ENCODE measurements at regions not wholly inside any gene's neighbourhood (a gene's known extent, or its start where the extent isn't known, plus 50 kb on each side); places are given as distances from the start of the nearest gene placed in this dataset.
A peak's percentile ranks its signal among the peaks of the same experiment; 100 is the strongest.

DNA sequence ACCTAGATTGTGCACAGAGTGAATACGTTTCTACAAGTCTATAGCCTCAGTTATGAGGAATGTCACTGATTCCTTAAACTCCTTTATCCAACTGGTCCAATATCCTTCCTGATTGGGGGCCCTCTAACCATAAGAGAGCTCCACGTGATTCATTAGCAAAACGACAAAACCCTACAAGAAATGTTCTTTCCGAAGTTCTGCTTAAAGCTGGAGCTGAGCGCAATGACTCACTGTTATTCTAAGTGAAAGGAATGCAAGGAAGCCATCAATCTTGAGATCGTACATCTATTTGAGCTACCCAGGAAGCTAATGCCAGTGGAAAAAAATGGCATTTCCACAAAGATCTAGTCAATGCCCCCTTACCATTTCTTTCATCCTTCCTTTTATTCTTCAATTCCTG lies 354.9 kb upstream of the CDH20 start:
- DNase-seq (ENCODE audit: low read depth): no peak

DNA sequence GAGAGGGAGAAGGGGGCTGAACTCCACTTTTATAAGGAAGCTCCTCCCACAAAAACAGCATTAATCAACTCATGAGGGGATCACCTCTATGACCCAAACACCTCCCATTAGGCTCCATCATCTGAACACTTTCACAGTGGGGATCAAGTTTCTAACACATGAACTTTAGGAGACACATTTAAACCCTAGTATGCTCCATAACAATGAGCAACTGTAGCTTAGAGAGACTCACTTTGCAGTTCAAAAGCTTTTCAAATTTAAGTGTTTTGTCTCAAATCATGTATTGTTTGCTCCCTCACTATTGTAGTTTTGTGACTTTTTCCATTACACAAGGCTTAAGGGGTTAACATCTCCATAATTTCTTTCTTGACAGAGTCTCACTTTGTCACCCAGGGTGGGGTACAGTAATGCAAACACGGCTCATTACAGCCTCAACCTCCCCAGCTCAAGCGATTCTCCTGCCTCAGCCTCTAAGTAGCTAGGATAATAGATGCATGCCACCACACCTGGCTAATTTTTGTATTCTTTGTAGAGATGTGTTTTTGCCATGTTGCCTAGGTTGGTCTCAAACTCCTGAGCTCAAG lies 352.7 kb upstream of the CDH20 start:
- no peak for DNase-seq (ENCODE audit: low read depth)

DNA sequence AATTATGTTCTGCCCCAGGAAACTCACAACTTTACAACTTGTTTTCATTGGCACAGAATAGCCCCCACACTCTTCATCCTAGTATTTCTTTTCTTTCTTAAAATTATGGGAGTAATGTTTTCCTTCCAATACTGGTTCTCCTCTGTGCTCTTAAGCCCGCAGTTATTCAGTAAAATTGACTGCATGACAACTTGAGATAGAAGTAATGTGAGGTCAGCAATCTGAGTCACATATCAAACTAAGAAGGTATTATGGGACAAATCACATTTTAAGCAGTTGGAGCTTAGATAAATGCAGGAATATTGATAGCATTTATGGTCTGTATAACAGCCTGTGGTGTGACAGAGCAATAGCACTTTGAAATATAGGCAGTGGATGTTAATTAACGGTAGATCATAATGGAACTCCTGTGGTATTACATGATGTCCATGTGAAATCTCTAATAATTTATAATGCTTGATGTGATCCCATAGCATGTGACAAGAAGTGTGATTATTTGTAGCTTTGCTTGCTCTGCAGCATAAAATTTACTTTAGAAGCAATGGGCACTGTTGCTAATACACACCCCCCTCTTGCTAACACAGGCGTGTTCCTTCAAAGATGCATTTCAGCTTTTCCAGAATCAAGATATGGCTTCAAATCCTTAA lies 351.4 kb upstream of the CDH20 start:
- no peak for DNase-seq (ENCODE audit: low read depth)

DNA sequence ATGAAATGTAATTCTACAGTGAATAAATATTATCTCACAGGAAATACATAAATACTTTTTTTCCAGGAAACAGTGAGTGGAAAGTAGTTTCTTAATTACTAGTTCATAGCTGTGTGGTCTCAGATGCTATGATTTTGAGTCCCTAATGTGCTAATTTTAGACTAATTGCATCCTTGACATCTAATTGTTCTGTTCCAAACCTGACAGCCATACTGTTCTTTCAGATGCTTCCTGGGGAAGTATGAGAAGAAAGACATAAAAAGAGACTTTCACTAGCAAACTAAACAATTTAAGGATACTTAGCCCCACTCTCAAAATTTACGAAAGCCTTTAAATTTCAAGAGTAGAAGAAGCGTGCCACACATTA lies 350.9 kb upstream of the CDH20 start:
- DNase-seq (ENCODE audit: low read depth): no peak

DNA sequence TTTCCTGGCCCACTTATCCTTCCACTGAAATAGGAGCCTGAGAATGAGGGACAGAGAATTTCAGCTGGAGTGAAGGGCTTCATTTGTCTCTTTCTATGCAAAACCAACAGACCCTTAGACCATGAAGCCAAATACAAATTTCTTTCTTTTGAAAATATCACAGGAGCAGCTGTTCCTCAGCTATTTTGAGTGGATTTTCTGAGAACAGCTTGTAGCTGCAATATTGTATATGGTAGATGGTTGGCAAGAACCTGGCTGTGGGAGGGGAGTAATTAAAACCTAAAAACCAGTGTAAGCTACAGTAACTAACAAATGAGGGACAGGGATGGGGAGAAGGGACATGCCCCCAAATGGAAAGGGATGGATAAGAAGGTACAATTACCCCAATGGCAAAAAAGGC lies 350.3 kb upstream of the CDH20 start:
- no peak for DNase-seq (ENCODE audit: low read depth)

DNA sequence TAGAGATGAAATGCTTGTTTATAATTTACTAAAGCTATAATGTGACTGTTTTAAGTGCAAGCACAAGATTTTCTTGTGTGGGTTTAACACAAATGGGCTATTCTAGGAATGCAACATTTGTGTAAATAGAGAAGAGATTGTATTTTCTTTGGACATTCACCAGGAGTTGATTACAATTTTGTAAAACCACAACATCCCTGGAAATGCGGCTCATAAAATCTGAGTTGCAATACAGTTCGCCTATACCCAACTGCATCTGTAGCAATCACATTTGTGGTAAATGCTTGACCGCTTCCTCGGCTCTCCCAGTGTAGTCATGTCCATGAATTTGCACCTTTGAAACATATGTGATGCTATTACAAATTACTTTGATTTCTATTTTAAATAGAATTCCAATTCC lies 348.7 kb upstream of the CDH20 start:
- no peak for DNase-seq (ENCODE audit: low read depth)

DNA sequence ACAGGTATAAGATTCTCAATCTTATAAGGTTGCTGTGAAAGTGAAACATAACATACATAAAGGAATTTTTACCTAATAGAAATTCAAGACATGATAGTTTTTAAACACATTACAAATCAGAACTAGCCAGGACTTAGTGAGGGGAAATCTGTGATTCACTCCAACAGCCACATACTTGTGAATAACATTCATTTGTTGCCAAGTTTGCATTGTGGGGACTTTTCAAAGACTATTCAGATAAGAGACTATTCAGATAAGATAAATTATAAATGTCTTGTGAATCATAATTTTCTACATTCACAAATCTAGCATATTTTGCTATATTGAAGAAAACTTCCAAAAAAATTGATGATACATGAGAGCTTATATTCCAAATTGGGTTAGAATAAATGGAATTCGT lies 345.3 kb upstream of the CDH20 start:
- DNase-seq (ENCODE audit: low read depth): no peak

DNA sequence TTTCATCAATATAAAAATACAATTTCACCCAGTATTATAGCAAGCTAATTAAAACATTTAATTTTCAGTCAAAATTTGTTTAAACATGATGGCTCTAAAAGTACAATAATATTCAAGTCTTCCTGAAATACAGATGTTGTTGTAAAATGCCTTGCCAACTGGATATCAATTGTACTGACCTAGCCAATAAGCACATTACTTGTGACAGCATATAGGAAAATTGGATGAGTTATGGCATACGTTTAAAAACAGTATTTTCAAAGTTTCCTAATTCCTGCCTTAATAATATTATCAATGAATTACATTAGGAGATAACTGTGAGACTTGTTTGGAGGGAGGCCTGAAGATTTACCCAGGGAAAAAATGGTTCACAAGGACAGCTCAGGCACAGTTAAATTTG lies 336.9 kb upstream of the CDH20 start:
- DNase-seq (ENCODE audit: low read depth): peak; percentile 8

DNA sequence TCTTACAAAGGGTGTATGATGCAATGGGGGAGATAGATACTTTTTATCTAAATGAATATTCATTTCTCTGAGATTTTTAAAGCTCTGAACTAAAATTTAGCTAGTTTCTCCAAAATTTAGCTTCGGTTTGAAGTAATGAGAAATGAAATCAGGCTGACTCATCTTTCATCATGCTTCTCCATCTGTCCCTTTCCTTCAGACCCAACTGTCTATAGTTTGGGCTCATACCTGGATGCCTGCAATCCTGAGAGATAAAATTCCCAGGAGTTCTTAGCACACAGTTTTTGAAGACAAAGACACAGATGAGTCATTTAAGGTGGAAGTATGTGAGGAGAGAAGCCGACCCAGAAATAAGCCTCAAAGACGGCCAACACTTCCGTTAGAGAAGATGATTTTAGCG lies 336.4 kb upstream of the CDH20 start:
- DNase-seq (ENCODE audit: low read depth): no peak

DNA sequence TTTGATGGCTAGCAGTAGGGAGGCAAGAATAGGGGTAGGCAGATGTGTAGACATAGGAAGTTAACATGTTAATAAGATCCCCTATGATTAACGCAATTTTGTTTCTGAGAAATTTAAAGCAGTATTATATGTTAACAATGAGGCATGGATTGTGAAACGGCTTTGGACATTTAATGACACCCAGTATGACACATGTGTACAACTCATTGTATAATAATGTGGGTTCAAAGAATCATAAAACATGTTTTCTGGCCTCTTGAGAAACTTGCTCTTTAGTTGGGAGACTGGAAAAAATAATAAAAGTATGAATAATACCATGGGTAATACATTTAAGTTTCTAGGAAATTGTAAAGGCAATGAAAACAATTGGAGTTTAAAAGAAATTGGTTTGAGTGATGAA lies 332.1 kb upstream of the CDH20 start:
- no peak for DNase-seq (ENCODE audit: low read depth)

DNA sequence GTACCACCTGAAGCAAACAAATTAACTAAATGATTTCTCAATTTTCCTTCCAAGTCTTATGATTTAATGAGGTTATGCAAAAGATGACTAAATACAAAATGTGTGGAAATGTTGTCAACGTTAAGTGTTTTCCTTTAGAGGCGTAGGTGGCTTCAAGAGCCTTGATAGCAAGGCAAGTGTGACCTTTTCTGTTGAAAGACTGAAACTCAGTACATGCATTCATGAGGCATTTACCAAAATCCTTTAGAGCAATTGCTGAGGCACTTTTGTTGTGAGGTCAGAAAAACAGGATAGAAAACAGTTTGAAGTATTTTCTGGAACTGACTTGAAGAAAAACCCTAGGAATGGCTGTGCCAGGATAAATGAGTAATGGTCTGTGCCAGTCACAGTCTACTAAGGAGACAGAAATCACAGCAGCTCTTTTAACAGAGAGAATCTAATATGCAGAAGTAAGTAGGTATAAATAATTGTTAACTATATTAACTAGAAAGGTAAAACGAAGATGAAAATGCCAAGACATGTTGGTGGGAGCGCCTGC lies 326.5 kb upstream of the CDH20 start:
- DNase-seq (ENCODE audit: low read depth): no peak

DNA sequence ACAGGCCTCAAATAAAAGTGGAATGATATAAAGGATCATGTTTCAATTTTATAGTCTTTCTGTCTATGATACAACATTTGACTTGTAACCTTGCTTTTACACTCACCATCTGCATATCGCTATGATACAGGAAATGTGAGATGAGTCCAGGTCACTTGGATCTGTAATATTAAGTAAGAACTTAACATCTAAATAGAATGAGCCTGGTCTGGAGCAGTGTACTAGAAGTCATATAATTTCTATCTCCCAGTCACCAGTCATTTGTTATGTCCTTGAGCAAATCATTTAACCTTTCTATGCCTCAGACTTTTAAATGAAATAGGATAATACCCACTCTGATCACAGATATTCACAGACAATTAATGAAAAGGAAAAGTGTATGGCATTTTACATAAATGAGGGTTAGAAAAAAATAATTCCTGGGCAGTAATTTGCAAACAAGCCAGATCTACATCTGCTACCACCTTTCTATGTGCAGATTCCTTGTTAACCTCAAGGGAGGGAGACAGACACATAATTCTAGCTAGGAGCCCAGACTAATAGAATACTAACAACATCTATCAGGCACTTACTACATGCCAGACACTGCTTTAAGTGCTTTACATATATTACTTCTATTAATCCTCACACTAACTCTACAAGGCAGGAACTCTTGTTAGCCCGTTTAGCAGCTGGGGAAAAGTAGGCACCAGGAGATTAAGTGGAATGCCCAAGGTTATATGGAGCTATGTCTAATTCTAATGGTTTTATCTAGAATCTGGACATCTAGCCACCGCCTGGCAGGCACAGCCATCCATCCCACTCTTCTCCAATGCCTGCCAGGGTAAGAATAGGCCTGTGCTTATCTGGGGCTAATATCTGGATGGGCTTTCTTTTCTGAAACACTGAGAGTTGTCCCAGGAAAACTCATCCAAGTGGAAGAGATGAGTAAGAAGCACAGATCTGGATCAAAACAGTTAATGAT lies 313.6 kb upstream of the CDH20 start:
- DNase-seq (ENCODE audit: low read depth): no peak

DNA sequence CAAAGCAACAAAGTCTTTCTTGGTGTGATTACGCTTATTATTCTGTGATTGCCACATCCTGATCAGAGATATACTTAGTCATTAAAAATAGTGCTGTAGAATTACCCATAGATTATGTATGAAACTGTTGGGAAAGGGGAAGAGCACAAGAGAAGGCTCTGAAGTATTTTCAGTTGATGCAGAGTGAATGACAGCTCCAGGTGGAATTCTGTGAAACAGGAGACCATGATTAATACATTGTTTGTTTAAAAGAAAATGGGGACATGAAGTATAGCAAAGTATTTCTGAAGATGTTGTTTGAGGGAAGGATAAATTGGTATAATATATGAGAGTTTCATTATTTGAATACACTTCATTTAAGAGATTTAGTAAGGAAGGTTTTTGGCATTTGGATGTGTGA lies 307.6 kb upstream of the CDH20 start:
- no peak for DNase-seq (ENCODE audit: low read depth)

DNA sequence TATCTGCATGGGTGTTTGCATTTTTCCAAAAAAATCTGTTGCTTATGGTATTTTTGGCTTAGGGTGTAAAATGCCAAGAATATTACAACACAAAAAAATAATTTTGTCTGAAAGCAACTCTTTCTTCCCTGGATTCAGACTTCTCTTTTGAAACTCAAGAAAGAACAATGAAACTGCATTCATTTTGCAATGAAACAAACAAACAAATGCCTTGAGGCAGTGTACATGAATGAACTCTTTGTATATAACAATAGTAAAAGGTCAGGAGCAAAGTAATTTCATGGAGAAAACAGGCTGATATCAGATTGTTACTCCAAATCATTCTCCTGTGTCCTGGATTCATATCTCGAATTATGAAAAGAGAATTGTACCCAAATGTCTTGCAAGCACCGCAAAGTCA lies 301.6 kb upstream of the CDH20 start:
- no peak for DNase-seq (ENCODE audit: low read depth)

DNA sequence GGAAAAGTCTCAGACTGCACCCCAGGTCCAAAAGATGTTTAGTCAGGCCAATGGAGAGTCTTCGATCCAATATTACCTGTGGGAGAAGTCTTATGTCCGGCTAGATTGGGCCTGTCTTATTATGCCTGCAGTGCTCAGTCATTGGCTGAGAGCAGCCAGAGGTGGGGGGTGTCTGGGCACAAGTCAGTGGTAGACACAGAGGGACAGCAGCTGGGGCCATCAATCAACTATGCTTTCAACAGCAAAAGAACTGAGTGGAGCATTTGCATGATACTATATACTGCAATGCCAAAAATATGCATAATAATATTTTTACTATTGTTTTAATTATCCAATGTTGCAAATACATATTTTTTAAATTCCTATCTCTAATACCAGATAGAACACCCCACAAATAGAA lies 298.6 kb upstream of the CDH20 start:
- DNase-seq (ENCODE audit: low read depth): no peak

DNA sequence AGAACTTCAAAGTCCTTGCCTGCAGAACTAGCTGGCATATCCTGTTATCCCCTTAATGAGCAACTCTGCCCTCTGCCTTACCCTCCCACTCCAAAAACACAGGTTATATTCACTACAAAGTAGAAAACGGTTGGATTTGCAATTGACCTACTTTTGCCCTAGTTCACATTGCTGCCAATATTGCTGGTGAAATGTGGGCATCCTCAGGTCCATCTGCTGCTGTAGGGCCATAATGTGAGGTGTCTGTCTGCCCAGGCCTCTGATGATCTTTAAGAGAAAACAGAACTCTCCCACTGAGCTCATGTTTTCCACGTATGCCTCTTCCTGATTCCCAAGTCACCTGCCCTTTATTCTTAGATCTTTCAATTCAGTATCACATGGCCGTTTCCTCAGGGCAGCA lies 294.0 kb upstream of the CDH20 start:
- DNase-seq (ENCODE audit: low read depth): no peak

DNA sequence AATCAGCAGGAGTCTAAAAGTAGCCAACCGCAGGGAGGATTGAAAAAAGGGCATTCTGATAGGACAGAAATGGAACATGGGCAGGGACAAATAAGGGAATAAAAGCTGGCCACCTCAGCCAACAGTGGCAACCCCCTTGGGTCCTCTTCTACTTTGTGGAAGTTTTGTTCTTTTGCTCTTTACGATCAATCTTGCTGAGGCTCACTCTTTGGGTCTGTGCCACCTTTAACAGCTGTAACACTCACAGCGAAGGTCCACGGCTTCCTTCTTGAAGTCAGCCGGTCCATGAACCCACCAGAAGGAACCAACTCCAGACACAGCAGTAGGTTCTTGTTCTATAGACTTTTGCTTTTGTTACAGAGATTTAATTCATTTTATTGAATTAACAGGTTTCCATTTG lies 285.4 kb upstream of the CDH20 start:
- DNase-seq (ENCODE audit: low read depth): no peak

DNA sequence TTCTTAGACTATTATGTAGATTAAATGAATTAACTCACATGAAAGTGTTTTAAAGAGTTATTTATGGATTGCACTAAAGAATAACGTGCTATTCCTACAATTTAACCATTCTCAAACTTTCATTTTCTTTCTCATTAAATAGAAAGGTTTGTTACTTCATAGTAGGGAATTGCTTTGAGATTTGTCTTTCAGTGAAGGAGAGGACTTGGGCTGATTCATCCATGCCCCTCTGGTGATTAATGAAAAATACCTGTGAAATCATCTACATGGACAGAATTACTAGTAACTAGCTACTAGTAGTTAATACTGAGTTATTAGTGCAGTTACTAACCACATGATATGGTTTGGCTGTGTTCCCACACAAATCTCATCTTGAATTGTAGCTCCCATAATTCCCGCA lies 275.8 kb upstream of the CDH20 start:
- no peak for DNase-seq (ENCODE audit: low read depth)

DNA sequence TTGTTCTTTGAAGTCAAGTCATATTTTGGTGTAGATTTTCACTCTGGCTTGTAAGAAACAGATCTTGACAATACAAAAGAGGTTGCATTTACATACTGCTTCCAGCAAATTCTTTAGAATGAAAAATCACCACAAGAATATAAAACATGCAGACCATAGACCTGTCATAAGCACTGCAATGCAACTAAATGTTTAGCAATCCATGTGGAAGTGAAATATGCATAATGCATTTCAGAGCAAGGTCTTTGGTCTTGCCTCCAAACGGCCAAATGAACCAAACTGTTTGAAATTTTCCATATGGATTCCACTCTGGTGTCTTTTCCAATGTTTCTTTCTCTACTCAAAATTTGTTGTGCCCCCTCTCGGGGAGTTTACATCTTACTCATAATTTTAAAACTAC lies 271.0 kb upstream of the CDH20 start:
- DNase-seq (ENCODE audit: low read depth): no peak

DNA sequence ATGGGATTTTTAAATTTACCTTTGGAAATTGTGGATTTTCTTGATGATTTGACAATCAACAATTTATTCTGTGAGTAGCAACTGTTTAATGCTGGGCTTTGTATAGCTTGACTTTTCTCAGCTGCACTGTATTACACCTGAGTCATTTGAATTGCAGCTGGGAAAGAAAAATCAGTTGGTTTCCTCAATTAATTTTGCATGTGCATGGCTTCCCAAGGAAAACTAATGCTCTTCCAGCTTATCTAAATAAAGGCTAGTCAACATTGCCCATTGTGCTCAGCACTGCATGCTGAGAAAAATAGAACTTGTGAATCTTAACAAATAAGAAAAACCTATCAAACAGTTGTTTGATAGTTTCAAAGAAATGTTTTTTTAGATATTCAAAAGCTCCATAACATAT lies 268.3 kb upstream of the CDH20 start:
- no peak for DNase-seq (ENCODE audit: low read depth)

DNA sequence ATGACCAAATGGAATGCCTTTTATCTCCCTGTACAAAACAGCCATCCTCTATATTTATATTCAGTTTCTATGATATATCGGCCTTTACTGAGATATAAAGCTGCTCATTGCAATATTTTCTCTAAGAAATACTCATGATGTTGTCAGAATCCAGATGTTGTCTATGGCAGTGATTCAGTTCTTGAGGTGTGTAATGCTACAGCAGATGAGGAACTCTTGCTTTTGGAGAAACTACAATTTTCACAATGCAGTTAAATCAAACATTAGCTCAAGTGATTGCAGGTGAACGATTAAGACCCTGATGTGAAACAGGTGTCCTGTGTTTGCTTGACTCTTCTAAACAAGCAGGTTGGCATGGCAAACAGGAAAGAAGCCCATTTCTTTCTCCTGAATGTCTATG lies 256.2 kb upstream of the CDH20 start:
- DNase-seq (ENCODE audit: low read depth): peak; percentile 9

DNA sequence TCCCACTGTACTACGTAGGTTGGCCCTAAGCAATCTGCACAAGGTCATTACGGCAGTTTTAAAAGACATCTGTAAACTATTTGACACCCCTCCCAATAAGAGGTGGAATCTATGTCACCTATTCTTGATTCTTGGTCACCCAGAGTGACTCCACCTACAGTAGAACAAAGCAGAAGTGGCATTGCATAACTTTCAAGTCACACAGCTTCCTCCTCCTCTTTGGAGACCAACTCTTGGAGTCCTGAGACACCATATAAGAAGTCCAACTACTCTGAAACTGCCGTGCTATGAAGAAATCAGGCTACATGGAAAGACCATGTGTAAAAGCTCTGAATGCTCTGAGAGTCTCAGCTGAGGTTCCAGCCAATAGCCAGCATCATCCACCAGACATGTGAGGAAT lies 253.5 kb upstream of the CDH20 start:
- DNase-seq (ENCODE audit: low read depth): no peak

Measured in forelimb muscle (tissue), 1 donor.